Osteocyte (in vitro differentiated cells): ENCODE measurements at regions not wholly inside any gene's neighbourhood (a gene's known extent, or its start where the extent isn't known, plus 50 kb on each side); places are given as distances from the start of the nearest gene placed in this dataset.

Source experiments
- DNase-seq: peaks from one replicate; pipeline ENCODE4 v3.0.0; 2021; ENCODE audit warnings: mixed read lengths; ENCODE audit not compliant: unreplicated experiment; ENCODE audit errors: extremely low spot score
- H3K27ac Mint-ChIP-seq: one replicate; pipeline ENCODE4 v1.8.0; 2021; ENCODE audit warnings: mild to moderate bottlenecking, mixed read lengths; ENCODE audit not compliant: unreplicated experiment
- H3K27me3 Mint-ChIP-seq: one replicate; pipeline ENCODE4 v1.8.0; 2021; ENCODE audit warnings: mixed read lengths; ENCODE audit not compliant: unreplicated experiment
- H3K36me3 Mint-ChIP-seq: one replicate; pipeline ENCODE4 v1.8.0; 2021; ENCODE audit warnings: mixed read lengths; ENCODE audit not compliant: unreplicated experiment
- H3K4me1 Mint-ChIP-seq: one replicate; pipeline ENCODE4 v1.8.0; 2021; ENCODE audit warnings: mixed read lengths; ENCODE audit not compliant: unreplicated experiment
- H3K4me3 Mint-ChIP-seq: one replicate; pipeline ENCODE4 v1.8.0; 2021; ENCODE audit warnings: mild to moderate bottlenecking, moderate library complexity, mixed read lengths; ENCODE audit not compliant: unreplicated experiment
- H3K9me3 Mint-ChIP-seq: one replicate; pipeline ENCODE4 v1.8.0; 2021; ENCODE audit warnings: mixed read lengths; ENCODE audit not compliant: unreplicated experiment
- CTCF ChIP-seq: fragments of 200-600 bp; sonication (generic); IDR thresholded peaks from 2 replicates; pipeline ENCODE4 v1.5.0; 2021; ENCODE audit warnings: antibody characterized with exemption, mild to moderate bottlenecking, moderate library complexity

GRCh38 chr14:39614297-39614923, 182.2 kb upstream of the FBXO33 start:
- Mint-ChIP-seq H3K27ac (no peak overlapping the region), H3K4me3 (no peak overlapping the region), H3K36me3 (no peaks in the 10 kb centered on the region), H3K4me1 (no peaks in the 10 kb centered on the region), H3K9me3 (peaks cover 7% of the 10 kb centered on the region), H3K27me3 (no peaks in the 10 kb centered on the region)
- no peak for TF ChIP-seq CTCF
- no peak for DNase-seq

- no peak overlapping the region for H3K27ac Mint-ChIP-seq
- no peaks in the 10 kb centered on the region for H3K4me1 Mint-ChIP-seq
- no peak for DNase-seq
- no peaks in the 10 kb centered on the region for H3K27me3 Mint-ChIP-seq
- no peak for TF ChIP-seq CTCF
- no peak overlapping the region for H3K4me3 Mint-ChIP-seq
- peaks cover 11% of the 10 kb centered on the region for H3K9me3 Mint-ChIP-seq
- H3K36me3 Mint-ChIP-seq: no peaks in the 10 kb centered on the region
These were observed 176.9 kb upstream of the FBXO33 start for GRCh38 chr14:39609119-39609518.

DNA sequence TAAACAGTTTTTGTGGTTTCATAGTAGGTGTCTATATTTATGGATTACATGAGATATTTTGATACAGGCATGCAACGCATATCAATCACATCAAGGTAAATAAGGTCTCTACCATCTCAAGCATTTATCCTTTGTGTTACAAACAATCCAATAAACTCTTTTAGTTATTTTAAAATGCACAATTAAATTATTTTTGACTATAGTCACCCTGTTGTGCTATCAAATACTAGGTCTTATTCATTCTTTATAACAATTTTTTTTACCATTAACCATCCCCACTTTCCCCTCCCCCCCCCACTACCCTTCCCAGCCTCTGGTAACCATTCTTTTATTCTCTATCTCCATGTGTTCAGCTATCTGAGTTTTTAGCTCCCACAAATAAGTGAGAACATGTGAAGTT, 175.7 kb upstream of the FBXO33 start:
- no peak for TF ChIP-seq CTCF
- Mint-ChIP-seq H3K36me3 (no peaks in the 10 kb centered on the region), H3K9me3 (peaks cover 12% of the 10 kb centered on the region), H3K4me1 (no peaks in the 10 kb centered on the region), H3K27me3 (no peaks in the 10 kb centered on the region), H3K27ac (no peak overlapping the region), H3K4me3 (no peak overlapping the region)
- no peak for DNase-seq

- Mint-ChIP-seq H3K27ac (no peak overlapping the region), H3K9me3 (peaks cover 30% of the 10 kb centered on the region), H3K27me3 (no peaks in the 10 kb centered on the region), H3K4me3 (no peak overlapping the region), H3K36me3 (no peaks in the 10 kb centered on the region), H3K4me1 (no peaks in the 10 kb centered on the region)
- no peak for TF ChIP-seq CTCF
- DNase-seq: no peak
These were observed 171.7 kb upstream of the FBXO33 start for GRCh38 chr14:39603942-39604341.

DNA sequence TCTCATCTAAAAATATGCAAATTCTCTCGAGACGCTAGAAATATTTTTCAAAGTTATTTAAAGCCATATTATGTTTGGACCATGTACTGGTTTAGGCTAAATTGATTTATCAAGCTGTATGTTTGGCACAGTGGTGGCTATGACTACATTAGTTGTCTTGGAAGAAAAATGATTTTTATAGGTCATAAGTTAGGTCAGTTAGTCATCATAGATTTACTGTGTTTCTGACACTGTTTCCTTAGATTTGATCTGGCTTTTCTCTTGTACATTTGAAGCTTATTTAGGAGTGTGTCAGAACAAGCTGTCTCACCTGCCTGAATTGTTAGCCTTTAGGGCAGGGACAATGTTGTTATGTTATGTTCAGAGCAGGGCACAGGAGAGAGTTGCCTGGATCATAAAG, 161.1 kb upstream of the FBXO33 start:
- Mint-ChIP-seq H3K36me3 (no peaks in the 10 kb centered on the region), H3K9me3 (peaks cover 6% of the 10 kb centered on the region), H3K27ac (no peak overlapping the region), H3K27me3 (no peaks in the 10 kb centered on the region), H3K4me1 (no peaks in the 10 kb centered on the region), H3K4me3 (no peak overlapping the region)
- TF ChIP-seq CTCF: no peak
- no peak for DNase-seq
